C1 segment of cervical spinal cord (tissue), 14 donors: ENCODE measurements at regions not wholly inside any gene's neighbourhood (a gene's known extent, or its start where the extent isn't known, plus 50 kb on each side); places are given as distances from the start of the nearest gene placed in this dataset.
A peak's percentile ranks its signal among the peaks of the same experiment; 100 is the strongest.

ENCODE experiments used
- DNase-seq, 14 donors: peaks; one replicate each; lab custom pipeline; 2025; lab: John Stamatoyannopoulos, UW

GRCh38 chr2:20539776-20540586 lies 93.1 kb downstream of the RHOB start:
- peak in 7 of 14 donors; percentile 31 to 83 (median 62) for DNase-seq

DNA sequence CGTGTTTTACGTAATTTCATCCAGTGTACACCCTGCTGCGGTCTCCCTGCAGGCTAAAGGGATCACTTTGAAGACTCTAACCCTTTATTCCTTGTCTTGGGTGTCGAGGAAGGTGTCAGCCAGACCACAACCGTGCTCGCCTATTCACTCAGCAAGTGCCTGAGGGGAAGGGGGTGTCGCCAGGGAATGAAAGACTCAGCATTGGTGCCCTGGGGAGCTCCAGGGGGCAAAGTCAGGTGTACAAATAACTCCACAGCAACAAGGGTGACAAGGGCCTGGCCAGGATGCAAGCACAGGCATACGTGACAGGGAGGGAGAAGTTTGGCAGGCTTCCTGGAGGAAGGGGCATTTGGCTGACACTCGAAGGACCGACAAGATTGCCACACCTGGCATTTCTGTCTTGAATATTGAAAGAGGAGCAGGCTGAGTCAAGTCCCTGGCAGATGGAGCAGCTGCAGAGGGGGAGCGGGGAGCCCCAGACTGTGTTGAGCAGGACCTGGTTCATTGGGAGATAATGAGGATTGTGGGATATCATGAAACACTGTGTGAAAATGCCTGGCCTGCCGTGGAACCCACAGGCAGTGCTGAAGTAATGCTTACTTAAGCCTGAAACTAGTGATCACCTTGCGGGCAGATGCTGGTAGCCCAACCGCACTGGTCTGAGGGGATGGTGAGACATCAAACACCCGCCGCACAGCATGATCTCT lies 93.9 kb downstream of the RHOB start:
- no peak for DNase-seq

DNA sequence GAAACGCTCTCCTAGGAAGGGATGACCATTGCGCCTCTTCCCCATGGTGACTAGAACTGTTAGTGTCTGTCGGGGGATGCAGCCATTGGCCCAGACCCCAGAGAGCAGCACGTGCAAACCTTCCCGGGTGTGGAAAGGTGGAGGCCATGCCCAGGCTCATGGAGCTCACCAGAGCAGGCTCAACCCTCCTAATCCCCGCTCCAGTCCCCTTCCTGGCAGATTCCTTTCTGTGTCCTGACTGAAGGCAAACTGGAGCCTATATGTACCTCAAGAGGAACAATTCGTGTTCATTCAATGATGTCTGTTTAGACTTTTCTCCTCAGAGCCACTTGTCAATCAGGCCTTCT lies 94.4 kb downstream of the RHOB start:
- no peak for DNase-seq

DNA sequence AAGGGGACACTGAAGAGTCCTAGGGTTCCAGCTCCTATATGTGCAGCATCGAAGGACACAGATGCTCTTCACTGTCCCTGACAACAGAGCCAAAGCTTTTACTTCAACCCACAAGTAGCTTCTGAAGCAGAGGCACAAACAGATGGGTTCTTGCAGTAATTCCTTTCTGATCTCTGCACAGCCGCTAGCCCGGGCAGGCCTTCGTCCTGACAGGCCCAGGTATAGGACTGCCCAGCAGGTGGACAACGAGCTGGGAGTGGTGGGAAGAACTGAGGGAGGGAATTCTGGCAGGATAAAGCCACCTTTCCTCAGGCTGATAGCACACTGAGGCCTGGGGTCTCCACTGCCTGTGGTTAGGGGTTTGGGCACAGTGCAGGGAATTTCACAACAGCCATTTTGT lies 94.8 kb downstream of the RHOB start:
- DNase-seq: no peak

DNA sequence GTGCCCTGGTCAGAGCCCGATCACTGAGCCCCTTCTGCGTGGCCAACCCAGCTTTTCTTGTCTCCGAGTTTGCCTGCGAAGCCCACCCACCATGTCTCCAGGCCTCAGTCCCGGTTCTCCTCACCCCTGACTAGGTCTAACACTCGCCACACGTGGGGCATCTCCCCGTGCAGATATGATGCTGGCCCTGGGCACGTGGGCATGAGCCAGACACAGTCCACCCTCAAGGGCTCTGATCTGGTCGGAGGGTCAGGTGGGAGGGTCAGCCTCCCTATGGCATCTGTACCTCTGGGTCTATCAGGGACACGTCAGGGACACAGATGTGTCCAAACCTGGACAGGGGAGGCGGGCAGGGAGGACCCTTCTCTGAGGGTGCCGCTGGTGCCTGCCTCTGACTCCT lies 95.4 kb downstream of the RHOB start:
- no peak for DNase-seq

- no peak for DNase-seq
Observed at GRCh38 chr2:20542746-20543468, 96.0 kb downstream of the RHOB start.

- DNase-seq: no peak
Observed at GRCh38 chr2:20543469-20544152, 96.7 kb downstream of the RHOB start.

GRCh38 chr2:20544153-20544747 lies 97.4 kb downstream of the RHOB start:
- DNase-seq: no peak

- DNase-seq: no peak
Observed at GRCh38 chr2:20549144-20549543, 101.8 kb downstream of the HS1BP3 start.

DNA sequence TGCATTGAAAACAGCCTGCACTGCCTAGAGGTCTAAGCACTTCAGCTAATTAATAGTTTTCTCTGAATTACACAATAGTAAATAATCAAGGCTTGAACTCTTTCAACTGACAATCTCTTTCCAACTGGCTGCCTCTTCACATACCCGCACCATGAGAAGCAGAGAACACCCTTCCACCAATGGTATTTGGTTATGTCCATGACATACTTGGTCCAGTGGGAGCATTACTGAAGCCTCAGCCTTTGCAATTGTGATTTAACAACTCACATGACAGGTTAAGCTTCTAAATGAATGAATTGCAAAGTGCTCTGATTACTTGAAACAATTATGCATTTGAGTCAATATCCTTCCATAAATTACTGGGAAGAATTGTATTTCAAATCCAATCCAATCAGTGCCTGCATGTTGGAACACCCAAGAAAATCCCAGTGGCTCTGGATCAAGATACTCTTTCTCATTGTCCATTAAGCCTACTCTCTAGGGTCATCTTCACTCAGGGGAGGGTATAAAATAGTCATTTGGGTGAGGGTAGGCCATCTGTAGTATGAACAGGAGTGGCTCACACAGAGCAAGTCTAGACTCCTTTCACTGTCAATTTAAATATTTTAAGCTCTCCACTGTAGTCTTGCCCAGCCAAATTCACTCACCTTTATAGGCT lies 101.1 kb downstream of the HS1BP3 start:
- DNase-seq: no peak

- peak in 9 of 14 donors; percentile 29 to 88 (median 42) for DNase-seq
Observed at GRCh38 chr2:20551260-20551944, 99.5 kb downstream of the HS1BP3 start.

DNA sequence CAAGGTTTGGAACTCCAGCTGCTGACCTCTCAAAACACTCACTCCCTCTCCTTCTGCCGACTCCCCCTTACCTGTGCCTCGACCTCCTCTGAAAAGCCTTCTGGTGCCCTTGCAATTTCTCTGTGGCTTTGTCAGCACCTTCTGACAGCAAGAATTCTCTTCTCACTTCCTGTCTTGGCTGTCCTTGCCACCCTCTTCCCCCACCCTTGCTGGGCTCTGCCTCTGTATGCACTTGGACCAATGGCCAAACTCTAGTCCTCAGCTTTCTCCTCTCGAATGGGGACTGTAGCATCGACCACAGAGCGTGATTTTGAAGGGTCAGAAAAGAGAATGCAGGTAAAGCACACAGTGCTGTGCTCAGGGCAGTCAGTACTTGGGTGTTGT lies 99.0 kb downstream of the HS1BP3 start:
- DNase-seq: no peak

GRCh38 chr2:20552847-20553246 lies 98.1 kb downstream of the HS1BP3 start:
- no peak for DNase-seq

DNA sequence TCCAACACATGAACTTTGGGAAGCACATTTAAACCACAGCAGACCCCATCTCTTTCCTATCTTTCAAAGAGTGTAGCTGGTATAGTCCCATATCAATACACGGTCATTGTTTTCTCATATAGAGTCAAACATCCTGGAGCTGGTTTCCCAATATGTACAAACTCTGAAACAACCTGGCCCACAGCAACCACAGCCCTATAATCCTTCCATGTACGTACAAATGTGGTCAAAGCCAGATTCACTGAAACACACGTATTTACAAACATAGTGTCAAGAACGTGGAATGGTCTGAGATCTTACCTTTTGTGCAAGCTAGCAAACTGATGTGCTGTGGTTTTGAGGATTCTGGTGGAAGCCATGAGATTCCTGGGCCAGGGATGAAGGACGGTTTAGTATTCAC lies 97.3 kb downstream of the HS1BP3 start:
- DNase-seq: no peak

GRCh38 chr2:20555954-20556353 lies 94.9 kb downstream of the HS1BP3 start:
- DNase-seq: no peak

- DNase-seq: no peak
Observed at GRCh38 chr2:20556756-20557155, 94.1 kb downstream of the HS1BP3 start.

- no peak for DNase-seq
Observed at GRCh38 chr2:20557226-20557625, 93.7 kb downstream of the HS1BP3 start.

GRCh38 chr2:20557635-20558034 lies 93.3 kb downstream of the HS1BP3 start:
- no peak for DNase-seq

DNA sequence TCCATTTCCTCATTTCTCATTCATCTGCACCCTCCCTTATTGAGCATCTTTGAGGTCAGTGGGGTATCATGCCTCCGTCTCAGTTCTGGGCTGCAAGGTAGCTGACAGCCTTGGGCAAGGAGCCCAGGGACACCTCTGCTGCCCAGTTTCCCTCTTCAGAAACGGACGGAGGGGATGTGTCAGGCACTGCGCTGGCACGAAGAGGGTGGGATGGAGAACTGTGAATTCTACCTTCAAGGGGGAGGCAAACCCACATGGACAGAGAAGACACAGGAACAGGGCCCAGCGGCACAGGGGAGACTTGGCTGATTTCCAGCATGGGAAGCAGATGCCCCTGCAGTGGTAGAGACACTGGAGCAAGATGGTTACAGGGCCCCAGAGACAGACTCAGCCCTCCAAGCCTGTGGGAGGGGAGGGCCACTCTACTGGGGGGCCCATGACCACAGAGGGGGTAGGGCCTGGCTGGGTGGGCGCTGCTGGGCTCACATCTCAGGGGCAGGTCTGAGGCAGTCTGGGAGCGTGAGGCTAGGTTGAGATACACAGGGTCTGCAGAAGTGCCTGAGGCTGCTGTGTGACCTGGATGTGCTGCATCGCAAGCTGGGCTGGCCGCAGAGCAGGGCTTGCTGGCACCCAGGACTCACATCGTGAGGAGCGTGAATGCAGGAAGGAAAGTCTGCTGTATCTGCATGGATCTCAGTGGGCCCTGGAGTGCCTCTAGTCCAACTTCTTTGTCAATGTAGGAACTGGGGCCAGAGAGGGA lies 92.3 kb downstream of the HS1BP3 start:
- no peak for DNase-seq

DNA sequence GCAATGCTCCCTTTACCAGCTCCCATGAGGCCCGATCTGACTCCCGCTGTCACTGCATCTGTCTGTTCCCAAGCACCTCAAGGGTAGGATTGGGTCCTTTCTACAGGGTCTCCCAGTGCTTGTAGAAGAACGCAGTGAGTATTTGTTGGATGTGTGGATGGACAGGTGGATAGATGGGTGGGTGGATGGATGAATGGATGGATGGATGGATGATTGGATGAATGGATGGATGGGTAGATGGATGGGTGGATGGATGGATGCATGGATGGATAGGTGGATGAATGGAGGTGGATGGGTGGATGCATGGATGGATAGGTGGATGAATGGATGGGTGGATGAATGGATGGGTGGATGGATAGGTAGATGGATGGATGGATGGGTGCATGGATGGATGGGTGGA lies 91.6 kb downstream of the HS1BP3 start:
- DNase-seq: no peak
